ELF-1 (cell line): ENCODE measurements at regions not wholly inside any gene's neighbourhood (a gene's known extent, or its start where the extent isn't known, plus 50 kb on each side); places are given as distances from the start of the nearest gene placed in this dataset.
A peak's percentile ranks its signal among the peaks of the same experiment; 100 is the strongest.
"Not testable (repeated sequence)": the region's sequence is repeated elsewhere in the genome, so short reads cannot be mapped to it uniquely, and the experiment has no call there.

Experiments used
- DNase-seq: peaks from one replicate; pipeline ENCODE4 v3.0.0-alpha.2; 2016; ENCODE audit warnings: low read depth, low spot score

- no peak for DNase-seq
Observed at GRCh38 chr5:96175090-96175489, 213.4 kb upstream of the ELL2 start.

- no peak for DNase-seq
Observed at GRCh38 chr5:96173366-96173765, 211.7 kb upstream of the ELL2 start.

GRCh38 chr5:96172436-96172835 is 210.8 kb upstream of the ELL2 start:
- no peak for DNase-seq

GRCh38 chr5:96171973-96172372 is 210.3 kb upstream of the ELL2 start:
- DNase-seq, result peak; percentile 15

GRCh38 chr5:96170481-96171125 is 209.0 kb upstream of the ELL2 start:
- DNase-seq, result not testable (repeated sequence)

GRCh38 chr5:96168833-96169232 is 207.2 kb upstream of the ELL2 start:
- not testable (repeated sequence) for DNase-seq

GRCh38 chr5:96159043-96159442 is 197.4 kb upstream of the ELL2 start:
- no peak for DNase-seq

GRCh38 chr5:96157841-96158291 is 196.2 kb upstream of the ELL2 start:
- no peak for DNase-seq

- DNase-seq, result no peak
Observed at GRCh38 chr5:96157077-96157780, 195.6 kb upstream of the ELL2 start.

- DNase-seq, result no peak
Observed at GRCh38 chr5:96155147-96155546, 193.5 kb upstream of the ELL2 start.

- DNase-seq, result no peak
Observed at GRCh38 chr5:96151891-96152290, 190.2 kb upstream of the ELL2 start.

- DNase-seq, result no peak
Observed at GRCh38 chr5:96150007-96150406, 188.4 kb upstream of the ELL2 start.

- DNase-seq, result no peak
Observed at GRCh38 chr5:96149546-96149945, 187.9 kb upstream of the ELL2 start.

- DNase-seq, result no peak
Observed at GRCh38 chr5:96149021-96149420, 187.4 kb upstream of the ELL2 start.

GRCh38 chr5:96148376-96148775 is 186.7 kb upstream of the ELL2 start:
- DNase-seq, result no peak

- DNase-seq, result no peak
Observed at GRCh38 chr5:96147866-96148265, 186.2 kb upstream of the ELL2 start.

GRCh38 chr5:96146675-96147074 is 185.0 kb upstream of the ELL2 start:
- DNase-seq, result no peak

GRCh38 chr5:96144289-96144688 is 182.6 kb upstream of the ELL2 start:
- peak; percentile 72 for DNase-seq

GRCh38 chr5:96143450-96143849 is 181.8 kb upstream of the ELL2 start:
- DNase-seq, result no peak

GRCh38 chr5:96142786-96143434 is 181.3 kb upstream of the ELL2 start:
- DNase-seq, result no peak

- DNase-seq, result no peak
Observed at GRCh38 chr5:96142184-96142781, 180.6 kb upstream of the ELL2 start.

- DNase-seq, result no peak
Observed at GRCh38 chr5:96141749-96142148, 180.1 kb upstream of the ELL2 start.
